Activated CD4-positive, alpha-beta T cell treated with anti-CD3 and anti-CD28 coated beads, Interleukin-2, Interleukin-4, amounts not matched to agents 100 ng/mL and 50 ng/mL, durations not matched to agents 16 hours and 8 hours (primary cell): ENCODE measurements at regions not wholly inside any gene's neighbourhood (a gene's known extent, or its start where the extent isn't known, plus 50 kb on each side); places are given as distances from the start of the nearest gene placed in this dataset.

Experiments used
- DNase-seq: peaks from one replicate; pipeline ENCODE4 v3.0.0-alpha.2; 2020; ENCODE audit warnings: low spot score

- DNase-seq: no peak
Observed at GRCh38 chr5:168022446-168023169, 268.8 kb upstream of the WWC1 start.

- no peak for DNase-seq
Observed at GRCh38 chr5:168023191-168023590, 268.3 kb upstream of the WWC1 start.

- no peak for DNase-seq
Observed at GRCh38 chr5:168024306-168024705, 267.1 kb upstream of the WWC1 start.

DNA sequence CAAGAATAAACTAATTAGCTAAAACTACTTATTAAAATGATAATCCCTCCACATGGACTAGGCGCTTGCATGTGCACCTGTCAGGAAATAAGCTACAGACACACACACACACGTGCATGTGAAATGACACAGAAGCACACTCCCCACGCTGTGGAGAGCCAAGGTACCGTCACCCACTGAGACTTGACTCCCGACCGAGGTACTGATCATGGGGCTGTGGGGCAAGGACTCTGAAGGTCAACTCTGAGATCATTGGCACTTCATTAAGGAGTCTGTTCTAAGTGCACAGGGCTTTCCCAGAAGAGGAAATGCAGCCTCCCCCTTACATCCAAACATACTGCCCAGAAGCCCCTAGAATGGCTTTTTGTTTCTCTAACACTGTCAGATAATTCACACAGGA lies 264.4 kb upstream of the WWC1 start:
- no peak for DNase-seq

- DNase-seq: no peak
Observed at GRCh38 chr5:168030912-168031311, 260.5 kb upstream of the WWC1 start.

DNA sequence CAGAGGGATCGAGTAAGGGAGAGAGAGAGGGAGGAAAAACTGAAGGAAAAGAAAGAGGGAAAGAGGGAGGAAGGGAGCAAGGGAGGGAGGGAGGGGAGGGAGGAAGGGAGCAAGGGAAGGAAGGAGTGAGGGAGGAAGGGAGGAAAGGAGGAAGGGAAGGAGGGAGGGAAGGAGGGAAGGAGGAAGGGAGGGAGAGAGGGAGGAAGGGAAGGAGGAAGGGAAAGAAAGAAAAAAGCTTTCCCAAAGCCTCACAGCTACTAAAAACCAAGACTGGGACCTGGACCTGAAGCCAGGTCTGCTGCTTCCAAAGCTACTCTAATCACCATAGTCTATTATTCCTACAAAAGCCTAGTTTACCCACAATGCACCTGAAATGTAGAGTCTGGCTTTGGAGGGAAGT lies 259.8 kb upstream of the WWC1 start:
- DNase-seq: no peak

DNA sequence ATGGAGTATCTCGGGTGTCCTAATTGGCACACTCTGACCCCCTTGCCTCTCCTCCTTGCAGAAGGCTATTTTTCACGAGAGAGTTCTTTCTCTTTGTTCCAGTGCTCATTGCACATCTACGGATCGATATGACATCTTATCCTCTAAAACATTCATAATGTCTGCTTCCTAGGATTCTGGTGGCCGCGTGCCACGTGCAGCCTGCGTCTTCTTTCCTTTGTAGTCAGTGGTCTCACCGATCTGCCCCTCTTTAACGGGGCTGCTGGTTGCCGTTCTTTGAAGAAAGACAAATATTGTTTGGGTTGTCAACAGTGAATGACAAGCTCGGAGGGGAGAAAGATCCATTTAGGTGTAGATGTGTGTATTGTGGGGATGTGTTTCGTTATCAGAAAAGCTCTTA lies 252.4 kb upstream of the WWC1 start:
- no peak for DNase-seq

- no peak for DNase-seq
Observed at GRCh38 chr5:168039566-168040248, 251.7 kb upstream of the WWC1 start.

GRCh38 chr5:168041583-168041982 lies 249.9 kb upstream of the WWC1 start:
- DNase-seq: no peak

- DNase-seq: no peak
Observed at GRCh38 chr5:168042284-168043068, 249.0 kb upstream of the WWC1 start.

DNA sequence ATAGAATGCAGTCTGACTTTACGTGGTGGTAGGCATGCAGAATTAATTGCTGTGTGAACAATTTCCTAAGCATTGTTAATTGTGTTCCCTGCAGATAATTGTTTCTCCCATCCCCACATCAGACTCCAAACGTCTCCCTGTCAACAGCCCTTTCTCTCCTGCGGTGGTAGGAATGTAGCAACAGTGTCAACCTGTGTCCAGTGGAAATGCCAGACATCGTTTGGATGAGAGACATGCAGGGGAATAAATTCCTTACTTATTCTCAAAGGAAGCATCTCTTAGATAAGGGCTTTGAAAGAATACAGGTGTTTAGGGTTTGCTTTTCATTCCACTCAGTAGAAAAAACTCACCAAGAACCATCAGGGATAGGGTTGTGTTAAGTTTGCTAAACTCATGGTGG lies 245.3 kb upstream of the WWC1 start:
- no peak for DNase-seq

GRCh38 chr5:168047043-168047668 lies 244.3 kb upstream of the WWC1 start:
- DNase-seq: peak; percentile 15

DNA sequence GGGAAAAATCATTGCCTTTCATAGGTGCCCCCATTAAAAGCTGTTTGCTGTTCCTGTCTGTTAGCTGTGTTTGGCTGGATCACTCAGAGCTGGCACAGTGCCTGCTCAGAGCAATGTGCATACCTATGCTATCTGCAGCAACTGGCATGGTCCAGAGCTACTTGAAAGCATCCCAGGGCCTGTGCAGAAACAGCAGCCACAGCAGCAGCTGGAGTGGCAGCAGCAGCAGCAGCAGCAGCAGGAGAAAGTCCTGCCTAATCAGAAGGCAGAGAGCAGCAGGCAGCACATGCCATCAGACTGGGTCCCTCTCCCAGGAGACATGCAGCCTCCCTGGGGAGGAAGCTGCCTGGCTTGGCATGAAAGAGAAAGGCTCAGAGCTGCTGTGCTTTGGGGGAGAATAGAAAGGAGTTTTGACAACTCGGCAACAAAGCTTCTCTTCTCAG lies 243.8 kb upstream of the WWC1 start:
- no peak for DNase-seq

GRCh38 chr5:168048486-168048885 lies 243.0 kb upstream of the WWC1 start:
- no peak for DNase-seq

DNA sequence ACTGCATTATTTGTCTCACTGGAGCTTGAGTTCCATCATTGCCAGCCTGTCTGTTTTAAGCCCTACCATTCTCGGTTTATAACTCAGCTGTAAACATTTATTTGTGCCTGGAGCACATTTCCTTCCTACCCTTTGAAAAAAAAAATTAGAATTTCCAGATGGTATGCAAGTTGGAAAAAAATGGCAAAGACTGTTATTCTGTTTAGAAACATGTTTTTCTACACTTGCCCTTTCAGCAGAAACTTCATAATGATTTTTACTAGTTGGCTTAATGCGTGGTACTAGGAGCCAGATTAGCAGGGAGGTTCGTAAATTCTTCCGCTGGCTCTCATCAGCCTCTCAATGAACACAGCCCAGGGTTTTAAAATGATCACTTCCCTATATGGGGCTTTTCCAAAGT lies 238.8 kb upstream of the WWC1 start:
- no peak for DNase-seq

DNA sequence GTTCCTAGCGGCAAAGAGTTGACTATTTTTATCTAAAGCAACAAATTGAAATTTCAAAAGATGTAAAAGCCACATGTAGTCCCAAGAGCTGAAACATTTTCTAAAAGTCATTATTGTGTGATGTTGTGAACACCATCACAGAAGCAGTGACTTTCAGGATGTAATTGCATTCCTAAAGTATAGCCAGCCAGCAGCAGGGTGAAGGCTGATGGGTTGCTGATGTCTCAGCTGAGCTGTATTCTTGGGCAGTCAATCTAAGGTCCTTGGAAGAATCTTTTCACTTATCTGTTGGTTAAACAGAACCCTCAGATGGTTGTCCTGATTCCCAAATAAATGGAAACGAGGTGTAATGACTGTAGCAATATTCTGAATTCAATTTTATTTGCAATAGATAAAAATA lies 237.4 kb upstream of the WWC1 start:
- no peak for DNase-seq

GRCh38 chr5:168055141-168055683 lies 236.2 kb upstream of the WWC1 start:
- no peak for DNase-seq

DNA sequence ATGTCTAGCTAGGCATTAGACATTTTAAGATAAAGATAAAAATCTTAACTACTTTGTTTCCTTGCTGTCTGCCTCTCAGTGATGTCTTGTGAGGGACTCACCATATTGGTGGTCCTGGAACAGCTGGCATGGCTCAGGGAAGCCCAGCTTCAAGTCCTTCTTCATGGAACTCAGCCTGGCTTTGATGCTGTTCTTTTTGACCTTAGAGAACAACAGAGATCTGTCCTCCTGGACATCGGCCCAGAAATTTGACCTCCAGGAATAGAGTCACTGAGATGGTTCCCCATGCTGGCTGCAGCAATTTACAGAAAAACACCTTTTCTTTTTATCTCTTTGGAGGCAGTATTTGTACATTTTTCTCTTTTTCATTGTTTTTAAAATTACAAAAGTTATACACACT lies 235.5 kb upstream of the WWC1 start:
- DNase-seq: no peak

DNA sequence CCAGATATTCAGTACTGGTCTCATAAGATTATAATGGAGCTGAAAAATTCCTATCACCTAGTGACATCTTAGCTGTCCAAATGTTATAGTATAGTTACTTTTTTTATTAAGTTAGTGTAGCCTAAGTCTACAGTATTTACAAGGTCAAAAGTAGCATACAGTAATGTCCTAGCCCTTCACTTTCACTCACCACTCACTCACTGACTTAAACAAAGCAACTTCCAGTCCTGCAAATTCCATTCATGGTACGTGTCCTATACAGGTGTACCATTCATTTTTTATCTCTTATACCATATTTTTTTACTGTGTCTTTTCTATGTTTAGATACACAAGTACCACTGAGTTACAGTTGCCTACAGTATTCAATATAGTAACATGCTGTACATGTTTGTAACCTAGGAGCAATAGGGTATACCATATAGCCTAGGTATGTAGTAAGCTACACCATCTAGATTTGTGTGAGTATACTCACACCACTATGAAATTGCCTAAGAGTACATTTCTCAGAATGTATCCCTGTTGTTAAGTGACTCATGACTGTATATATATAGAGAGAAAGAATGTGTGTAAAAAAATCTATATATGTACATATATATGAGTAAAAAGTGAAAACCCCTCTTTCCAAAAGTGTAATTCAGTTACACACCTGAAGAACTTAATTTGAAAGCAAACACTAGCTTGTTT lies 234.8 kb upstream of the WWC1 start:
- no peak for DNase-seq

DNA sequence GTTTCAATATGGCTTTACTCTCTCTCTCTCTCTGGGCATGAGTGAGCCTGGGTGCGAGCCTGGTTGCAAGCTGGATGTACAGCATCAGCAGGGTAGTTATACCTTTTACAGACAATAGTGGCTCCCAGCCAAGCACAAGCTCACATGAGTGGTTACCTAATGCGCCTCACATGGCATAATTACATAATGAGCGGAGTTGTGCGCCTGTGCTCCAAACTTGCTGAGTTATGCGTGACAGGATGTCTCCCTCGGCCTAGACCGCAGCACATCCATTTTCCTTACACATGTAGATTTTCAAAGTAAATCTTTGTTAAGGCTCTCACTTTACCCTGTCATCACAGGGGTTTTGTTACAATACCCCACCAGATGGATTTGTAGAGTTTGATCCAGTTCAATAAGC lies 233.5 kb upstream of the WWC1 start:
- no peak for DNase-seq

GRCh38 chr5:168059131-168059530 lies 232.3 kb upstream of the WWC1 start:
- DNase-seq: no peak

GRCh38 chr5:168062239-168062638 lies 229.2 kb upstream of the WWC1 start:
- DNase-seq: no peak
